HG02973 (cell line): ENCODE measurements at regions not wholly inside any gene's neighbourhood (a gene's known extent, or its start where the extent isn't known, plus 50 kb on each side); places are given as distances from the start of the nearest gene placed in this dataset.
"Not testable (repeated sequence)": the region's sequence is repeated elsewhere in the genome, so short reads cannot be mapped to it uniquely, and the experiment has no call there.

Experiments used
- ATAC-seq: cut with Tn5 transposase; IDR thresholded peaks from one replicate; pipeline ENCODE4 v1.9.1; 2021; ENCODE audit warnings: moderate library complexity; ENCODE audit not compliant: unreplicated experiment

DNA sequence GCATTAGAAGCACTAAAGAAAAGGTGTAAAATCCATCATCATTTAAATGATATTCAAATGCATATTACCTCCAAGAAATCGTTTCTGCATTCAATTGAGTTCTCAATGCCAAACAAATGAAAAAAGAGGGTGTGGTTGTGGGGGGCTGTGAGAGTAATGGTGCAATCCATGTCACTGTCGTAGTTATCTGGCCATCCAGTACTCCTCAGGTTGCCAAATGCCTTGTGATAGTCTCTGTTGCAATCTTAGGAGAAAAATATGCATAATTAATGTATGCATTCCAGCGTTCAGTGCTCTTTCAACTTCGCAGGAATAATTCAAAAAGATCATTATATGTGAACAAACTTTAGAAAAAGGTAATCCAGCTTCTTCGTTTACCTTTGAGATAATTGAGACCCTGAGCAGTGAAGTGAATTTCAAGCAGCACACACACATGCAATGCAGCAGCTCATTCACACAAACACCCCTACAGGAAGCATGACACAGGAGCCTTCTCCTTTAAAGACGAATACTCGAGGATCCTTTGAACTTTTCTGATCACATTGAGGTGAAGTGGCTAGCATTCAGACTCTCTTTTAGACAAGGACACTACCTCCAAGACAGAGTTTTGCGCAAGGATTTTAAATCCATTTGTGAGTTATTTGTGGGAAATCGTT lies 73.4 kb downstream of the OR13A1 start:
- no peak for ATAC-seq

DNA sequence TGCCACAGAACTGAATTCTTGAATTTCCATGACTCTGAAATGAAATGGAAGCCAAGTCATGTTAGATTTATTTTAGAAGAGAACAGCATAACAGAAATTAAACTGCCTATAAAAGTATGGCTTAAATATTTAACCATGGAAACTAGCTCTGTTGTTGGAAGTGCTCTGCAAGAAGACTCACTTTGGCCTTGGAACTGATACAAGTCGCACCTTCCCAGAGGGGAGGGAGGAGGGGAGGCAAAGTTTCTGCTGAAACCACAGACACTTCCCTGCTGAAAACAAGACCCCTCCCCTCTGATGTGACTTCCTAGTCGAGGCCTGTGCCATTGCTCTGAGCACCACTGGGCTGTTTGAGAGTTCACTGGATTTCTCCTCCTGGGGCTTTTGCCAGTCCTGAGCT lies 72.1 kb downstream of the OR13A1 start:
- ATAC-seq = no peak

DNA sequence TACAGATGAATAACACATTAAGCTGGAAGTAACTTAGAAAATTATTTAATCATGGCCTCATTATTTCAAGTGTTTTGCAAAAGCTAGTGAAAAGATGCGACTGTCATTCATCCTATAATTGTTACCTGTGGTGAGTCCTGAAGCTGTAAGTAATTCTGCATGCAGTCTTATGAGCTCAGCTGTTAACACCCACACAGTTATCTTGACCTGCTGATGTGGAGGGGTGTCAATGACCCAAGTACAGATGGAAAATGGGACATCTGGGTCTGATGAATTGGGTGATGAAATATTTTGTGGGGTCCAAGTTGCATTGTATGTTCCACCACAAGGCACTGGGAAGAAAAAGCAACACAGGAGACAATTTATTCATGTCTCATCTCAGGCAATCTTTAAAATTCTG lies 68.9 kb downstream of the OR13A1 start:
- no peak for ATAC-seq

DNA sequence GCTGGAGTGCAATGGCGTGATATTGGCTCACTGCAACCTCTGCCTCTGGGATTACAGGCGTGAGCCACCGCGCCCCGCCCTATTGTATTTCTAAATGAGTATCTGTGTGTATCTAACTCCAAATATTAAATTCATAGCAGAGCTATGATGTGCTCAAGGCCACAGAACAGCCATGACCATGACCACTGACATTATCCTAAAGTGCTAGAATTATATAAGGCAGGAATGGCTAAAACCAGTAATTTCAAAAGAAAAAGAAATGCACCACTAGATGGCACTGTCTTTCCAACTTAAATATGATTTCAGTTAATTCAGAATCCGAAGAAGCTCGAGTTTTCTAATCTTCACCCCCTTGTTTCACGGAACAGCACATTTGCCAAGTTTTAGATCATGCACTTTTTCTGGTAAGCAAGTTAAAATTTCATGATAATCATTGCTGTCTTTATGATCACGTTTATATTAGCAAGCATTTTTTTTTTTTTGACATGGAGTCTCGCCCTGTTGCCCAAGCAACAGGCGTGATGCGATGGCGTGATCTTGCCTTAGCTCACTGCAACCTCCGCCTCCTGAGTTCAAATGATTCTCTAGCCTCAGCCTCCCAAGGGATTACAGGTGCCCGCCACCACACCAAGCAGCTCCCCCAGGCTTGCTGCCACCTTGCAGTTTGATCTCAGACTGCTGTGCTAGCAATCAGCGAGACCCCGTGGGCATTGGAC lies 65.3 kb downstream of the OR13A1 start:
- ATAC-seq = peak; percentile 52

DNA sequence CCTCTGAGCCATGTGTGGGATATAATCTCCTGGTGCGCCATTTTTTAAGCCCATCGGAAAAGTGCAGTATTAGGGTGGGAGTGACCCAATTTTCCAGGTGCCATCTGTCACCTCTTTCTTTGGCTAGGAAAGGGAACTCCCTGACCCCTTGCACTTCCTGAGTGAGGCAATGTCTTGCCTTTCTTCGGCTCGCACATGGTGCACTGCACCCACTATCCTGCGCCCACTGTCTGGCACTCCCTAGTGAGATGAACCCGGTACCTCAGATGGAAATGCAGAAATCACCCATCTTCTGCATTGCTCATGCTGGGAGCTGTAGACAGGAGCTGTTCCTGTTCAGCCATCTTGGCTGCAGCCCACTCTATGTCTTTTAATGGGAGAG lies 64.7 kb downstream of the OR13A1 start:
- not testable (repeated sequence) for ATAC-seq
